ENCODE measurements at regions not wholly inside any gene's neighbourhood (a gene's known extent, or its start where the extent isn't known, plus 50 kb on each side); places are given as distances from the start of the nearest gene placed in this dataset.
"Not testable (repeated sequence)": the region's sequence is repeated elsewhere in the genome, so short reads cannot be mapped to it uniquely, and the experiment has no call there.

GRCh38 chr4:19631814-19632213 is 619.9 kb upstream of the SLIT2 start:
- DNase-seq (ENCODE audit: low read depth, low spot score) = no peak

DNA sequence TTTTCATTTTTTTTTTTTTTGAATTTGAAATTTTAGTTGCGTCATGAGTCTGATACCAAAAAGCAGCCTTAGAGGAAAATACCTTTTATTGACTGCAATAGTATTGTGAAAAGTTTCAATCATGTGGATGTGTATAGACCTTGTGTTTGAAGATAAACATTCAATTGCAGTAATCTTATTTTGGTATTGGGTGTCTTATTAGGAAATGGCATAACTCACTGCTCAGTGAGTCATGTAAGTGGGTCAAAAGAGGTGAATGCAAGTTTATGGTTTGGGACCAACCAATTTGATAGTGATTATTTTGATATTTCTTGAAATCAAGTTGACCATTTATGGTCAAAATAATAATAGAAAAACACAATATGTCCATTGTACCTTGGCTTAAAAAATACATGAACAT is 627.8 kb upstream of the SLIT2 start:
- DNase-seq (ENCODE audit: low read depth, low spot score) = no peak

GRCh38 chr4:19615086-19615689 is 636.5 kb upstream of the SLIT2 start:
- DNase-seq (ENCODE audit: low read depth, low spot score) = no peak

- no peak for DNase-seq (ENCODE audit: low read depth, low spot score)
Observed at GRCh38 chr4:19614171-19614570, 637.5 kb upstream of the SLIT2 start.

- DNase-seq (ENCODE audit: low read depth, low spot score) = no peak
Observed at GRCh38 chr4:19596342-19596741, 655.4 kb upstream of the SLIT2 start.

- DNase-seq (ENCODE audit: low read depth, low spot score) = no peak
Observed at GRCh38 chr4:19592391-19592790, 659.3 kb upstream of the SLIT2 start.

DNA sequence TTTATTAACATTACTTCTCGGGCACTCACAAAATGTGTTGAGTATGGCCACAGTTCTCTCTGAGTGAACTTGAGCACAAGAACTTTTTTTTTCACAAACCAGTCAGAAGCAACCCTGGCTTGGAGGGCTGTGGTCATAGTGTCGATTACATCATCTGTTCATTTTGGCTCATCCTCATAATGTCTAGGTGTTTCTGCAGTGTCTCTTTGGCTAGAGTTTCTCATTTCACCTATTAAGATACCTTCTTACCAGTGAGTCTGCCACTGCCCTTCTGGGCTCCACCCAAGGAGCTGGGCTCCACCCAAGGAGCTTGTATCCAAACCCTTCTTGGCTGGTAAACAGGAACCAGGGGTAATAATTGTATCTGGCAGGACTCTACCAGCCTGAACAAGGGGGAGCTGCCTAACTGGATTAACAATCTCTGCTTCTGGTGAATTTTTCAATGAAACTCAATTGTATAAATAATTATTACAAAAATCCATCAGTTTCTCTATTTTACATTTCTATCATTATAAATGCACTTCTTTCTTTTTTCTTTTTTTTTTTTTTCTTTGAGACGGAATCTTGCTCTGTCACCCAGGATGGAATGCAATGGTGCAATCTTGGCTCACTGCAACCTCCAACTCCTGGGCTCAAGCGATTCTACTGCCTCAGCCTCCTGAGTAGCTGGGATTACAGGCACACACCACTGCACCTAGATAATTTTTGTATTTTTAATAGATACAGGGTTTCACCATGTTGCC is 667.7 kb upstream of the SLIT2 start:
- DNase-seq (ENCODE audit: low read depth, low spot score) = no peak

DNA sequence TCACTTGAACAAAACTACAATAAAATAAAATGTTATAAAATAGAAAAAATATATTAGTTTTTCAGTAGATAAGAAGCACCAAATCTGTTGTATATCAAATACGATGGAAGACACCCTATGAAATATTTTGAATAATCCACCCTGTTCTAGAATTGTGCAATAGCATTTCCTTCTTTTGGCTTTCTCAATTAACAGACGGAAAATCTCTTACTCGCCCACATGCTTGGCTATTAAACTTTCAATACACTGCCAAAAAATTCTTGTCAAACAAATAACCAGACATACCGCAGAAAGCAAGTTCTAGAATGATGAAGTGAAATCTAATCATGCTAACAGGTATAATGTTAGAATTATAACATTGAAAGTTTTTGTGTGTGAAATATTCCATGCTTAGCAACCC is 671.6 kb upstream of the SLIT2 start:
- DNase-seq (ENCODE audit: low read depth, low spot score) = no peak

- no peak for DNase-seq (ENCODE audit: low read depth, low spot score)
Observed at GRCh38 chr4:19579608-19580007, 672.1 kb upstream of the SLIT2 start.

DNA sequence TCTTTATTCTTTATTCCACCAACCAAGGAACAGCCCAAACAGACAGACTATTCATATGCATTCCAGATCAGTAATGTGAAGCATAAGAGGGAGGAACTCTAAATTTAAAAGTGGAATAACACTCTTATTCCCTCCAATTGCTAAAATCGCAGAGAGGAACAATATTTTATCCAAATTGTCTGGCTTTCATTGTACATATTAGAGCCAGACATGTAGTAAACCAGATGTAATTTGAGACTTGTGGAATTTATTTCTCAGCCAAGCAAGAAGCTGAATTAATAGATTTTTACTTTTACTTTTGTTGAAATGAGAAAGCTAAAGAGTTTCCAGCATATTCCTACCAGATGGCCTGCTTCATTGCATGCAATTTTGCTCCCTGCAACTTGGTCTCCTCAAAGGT is 674.6 kb upstream of the SLIT2 start:
- no peak for DNase-seq (ENCODE audit: low read depth, low spot score)

DNA sequence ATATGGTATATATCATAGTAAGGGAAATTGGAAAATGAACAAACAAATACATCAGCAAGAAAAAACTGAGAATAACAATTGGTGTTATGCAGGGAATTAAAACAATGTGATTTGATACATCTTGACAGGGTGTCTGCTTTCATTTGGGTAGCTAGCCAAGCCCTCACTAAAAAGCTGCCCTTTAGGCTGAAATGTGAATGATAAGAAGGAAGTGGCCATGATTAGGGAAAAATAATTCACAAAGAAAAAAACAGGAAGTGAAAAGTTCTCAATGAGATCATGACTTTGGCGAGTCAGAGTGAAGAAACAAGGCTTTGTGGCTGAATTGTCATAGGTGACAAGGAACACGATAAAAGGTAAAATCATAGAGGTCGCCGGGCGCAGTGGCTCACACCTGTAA is 675.8 kb upstream of the SLIT2 start:
- DNase-seq (ENCODE audit: low read depth, low spot score) = no peak

DNA sequence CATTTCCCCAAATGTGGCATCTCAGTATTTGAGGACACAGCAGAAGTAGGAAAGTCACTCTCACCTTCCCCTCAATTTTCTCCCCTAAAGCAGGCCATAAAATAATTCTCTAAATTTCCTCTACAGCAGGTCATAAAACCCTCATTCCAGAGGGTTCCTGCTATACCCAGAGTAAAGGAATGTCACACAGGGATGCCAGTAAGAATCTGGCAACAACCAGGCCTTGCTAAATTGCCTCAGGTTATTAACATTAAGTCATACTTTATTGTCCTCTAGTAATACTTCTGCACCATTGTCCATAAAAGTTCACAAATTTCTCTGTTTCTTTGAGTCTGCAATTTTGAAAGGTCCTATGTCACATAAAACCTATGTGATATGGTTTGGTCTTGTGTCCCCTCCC is 685.7 kb upstream of the SLIT2 start:
- no peak for DNase-seq (ENCODE audit: low read depth, low spot score)

DNA sequence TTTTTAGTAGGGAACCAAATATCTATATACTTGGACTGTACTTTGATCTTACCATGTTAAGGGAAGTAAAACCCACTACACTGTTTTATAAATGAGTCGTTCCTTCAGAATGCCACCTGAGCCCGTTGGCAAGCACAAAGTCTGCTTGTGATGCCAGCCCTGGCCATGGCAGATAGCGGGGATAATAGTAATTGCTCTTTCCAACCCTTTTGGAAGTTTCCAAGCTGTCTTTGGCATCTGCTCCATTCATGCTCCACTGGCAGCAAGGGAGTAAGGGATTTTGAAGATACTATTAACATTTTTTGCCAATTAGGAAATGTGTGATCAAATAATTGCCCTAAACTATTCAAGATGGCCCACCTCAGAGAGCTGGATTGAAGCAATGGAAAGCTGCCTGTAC is 689.2 kb upstream of the SLIT2 start:
- DNase-seq (ENCODE audit: low read depth, low spot score) = no peak

DNA sequence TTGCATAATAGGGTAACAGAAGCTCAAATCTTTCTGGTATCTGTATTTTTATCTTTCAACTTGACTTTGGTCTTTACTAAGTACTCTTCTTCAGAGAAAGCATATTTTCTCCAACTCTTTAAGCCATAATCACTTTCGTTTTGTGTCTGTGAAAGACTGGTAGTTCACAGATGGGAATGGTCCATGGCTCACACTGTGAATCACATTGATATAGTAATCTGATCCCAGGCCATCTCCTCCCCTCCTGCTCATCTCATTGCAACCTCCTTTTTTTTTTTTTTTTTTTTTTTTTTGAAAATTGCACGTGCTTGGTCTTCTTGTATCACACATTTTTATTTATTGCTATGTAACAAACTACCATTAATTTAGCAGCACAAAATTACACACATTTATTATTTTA is 694.5 kb upstream of the SLIT2 start:
- DNase-seq (ENCODE audit: low read depth, low spot score) = no peak

GRCh38 chr4:19556276-19556675 is 695.4 kb upstream of the SLIT2 start:
- not testable (repeated sequence) for DNase-seq (ENCODE audit: low read depth, low spot score)

DNA sequence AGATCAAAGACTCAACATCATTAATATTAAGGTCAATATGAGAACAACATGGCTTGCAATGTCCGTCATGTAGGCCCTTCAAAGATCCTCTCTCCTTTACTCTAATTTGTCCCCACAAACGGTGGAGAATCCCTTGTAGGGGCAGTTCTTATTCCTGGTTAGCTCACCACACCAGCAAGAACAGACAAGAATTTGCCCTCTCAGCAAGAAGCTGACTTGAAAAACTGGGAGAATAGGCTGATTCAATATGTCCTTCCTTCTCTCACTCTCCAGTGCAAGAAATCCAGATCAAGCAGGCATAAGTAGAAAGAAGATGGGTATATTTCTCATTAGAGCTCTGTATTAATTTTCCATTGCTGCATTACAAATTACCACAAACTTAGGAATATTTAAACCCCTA is 704.2 kb upstream of the SLIT2 start:
- no peak for DNase-seq (ENCODE audit: low read depth, low spot score)

DNA sequence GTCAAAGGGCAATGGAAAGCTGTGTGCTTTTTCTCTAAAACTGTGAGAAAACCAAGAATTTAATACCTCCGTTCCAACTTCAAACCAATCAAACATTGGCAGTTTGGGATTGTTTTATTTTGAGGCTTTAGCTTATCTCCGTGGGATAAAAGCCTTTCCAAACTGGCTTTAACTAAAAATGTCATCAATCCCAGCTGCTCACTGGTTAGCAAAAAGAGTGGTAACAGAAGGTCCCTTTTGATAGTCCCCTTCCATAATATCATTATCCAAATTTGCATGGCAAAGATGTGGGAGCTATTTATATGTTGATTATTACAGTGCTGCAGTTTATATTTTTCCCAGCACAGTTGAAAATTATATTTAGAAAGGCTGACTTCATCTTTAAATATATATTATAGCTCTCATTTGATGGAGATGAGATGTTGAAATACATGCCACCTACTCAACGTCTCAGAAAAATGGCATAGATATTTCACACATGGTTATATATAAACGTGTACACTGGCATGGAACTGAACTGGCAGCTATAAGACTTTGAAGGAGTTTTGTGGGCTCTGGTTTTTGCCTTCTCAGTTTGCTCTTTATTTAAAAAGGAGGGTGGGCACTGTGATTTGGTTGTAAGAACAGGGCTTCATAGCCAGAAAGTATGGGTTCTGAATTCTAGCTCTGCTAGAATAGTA is 707.1 kb upstream of the SLIT2 start:
- no peak for DNase-seq (ENCODE audit: low read depth, low spot score)

GRCh38 chr4:19540859-19541540 is 710.7 kb upstream of the SLIT2 start:
- no peak for DNase-seq (ENCODE audit: low read depth, low spot score)

- DNase-seq (ENCODE audit: low read depth, low spot score) = no peak
Observed at GRCh38 chr4:19539201-19539600, 712.5 kb upstream of the SLIT2 start.

DNA sequence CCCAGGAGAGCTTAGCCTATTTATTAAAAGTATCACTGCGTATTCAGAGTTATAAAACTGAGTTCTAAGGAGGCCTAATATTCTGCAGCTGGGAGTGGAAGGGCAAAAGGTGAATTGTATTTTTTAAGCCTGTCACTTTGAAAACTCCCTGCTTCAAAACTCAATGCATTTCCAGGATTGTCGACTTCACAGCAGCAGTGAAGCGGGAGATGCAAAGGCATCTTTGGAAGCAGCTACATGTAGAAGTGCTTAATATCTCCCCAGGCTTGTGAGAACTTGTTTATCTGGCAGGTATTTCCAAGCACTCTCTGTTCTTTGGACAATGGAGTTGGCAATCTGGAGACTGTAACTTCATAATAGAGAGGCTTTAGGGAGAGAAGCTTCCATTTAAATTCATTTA is 717.5 kb upstream of the SLIT2 start:
- DNase-seq (ENCODE audit: low read depth, low spot score) = no peak

DNA sequence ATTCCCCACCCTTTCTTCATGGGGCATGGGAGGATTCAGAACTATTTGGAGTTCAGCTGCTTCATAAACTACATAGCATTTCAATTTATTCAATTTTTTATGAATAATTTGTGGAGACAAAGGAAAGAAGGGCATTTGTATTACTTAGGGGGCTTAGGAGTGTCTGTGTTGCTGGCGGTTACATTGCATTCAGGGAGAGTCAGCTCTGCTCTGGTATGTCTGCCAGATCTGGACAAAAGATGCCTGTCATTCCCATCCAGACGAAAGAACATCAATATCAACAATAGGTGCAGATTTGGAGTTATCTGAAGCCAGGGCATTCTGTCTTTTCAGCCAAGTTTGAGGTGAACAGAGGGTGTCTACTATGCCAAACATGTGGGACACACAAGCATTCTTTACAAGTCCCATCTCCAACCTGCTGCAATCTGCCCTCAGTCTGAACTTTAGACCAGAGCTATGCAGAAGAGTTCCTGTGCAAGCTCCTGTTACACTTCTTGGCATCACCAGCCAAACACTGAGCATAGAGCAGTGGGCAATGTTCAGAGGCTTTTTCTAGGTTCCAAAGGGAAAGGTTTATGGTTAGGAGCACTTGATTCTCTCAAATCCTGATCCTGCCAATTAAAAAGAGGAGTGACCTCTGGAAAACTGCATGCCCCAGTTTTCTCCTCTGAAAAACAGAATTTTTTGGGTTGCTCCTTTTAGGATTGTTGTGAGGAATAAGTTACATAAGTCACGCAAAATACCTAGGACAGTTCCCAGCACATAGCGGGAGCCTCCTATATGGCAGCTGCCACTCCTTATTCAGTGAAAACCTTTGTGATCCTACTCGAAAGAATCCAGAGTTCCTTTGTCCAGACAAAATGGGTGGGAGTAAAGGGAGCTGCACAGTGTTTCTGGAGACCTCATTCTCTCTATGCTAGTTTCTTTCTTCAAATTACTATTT is 719.5 kb upstream of the SLIT2 start:
- DNase-seq (ENCODE audit: low read depth, low spot score) = no peak

Measured in smooth muscle cell of the brain vasculature (primary cell).